Thyroid gland (tissue), 4 donors: ENCODE measurements at regions not wholly inside any gene's neighbourhood (a gene's known extent, or its start where the extent isn't known, plus 50 kb on each side); places are given as distances from the start of the nearest gene placed in this dataset.

ENCODE experiments used
- DNase-seq, 2 donors: peaks; one replicate each; pipeline ENCODE4 v3.0.0-alpha.2; 2019
- H3K27ac ChIP-seq, 3 donors: fragments of 200-600 bp; sonication (generic); 1 replicate in 2 of 3; 2 replicates in 1 of 3; pipeline ENCODE4 v1.5.1; 2016 to 2019; ENCODE audit warnings: mild to moderate bottlenecking in 1 of 3, moderate library complexity in 1 of 3
- H3K27me3 ChIP-seq: fragments of 200-600 bp; sonication (generic); one replicate; pipeline ENCODE4 v1.5.1; 2019
- H3K36me3 ChIP-seq, 2 donors: fragments of 200-600 bp; sonication (generic); one replicate each; pipeline ENCODE4 v1.5.1; 2016 to 2019
- H3K4me1 ChIP-seq, 2 donors: fragments of 200-600 bp; sonication (generic); one replicate each; pipeline ENCODE4 v1.5.1; 2017 to 2019
- H3K4me3 ChIP-seq, 3 donors: fragments of 200-600 bp; sonication (generic); replicated peaks in 1 of 3; 1 replicate in 2 of 3; 2 replicates in 1 of 3; pipeline ENCODE4 v1.5.1; 2016; ENCODE audit warnings: mild to moderate bottlenecking in 1 of 3
- H3K9me3 ChIP-seq: fragments of 200-600 bp; sonication (generic); one replicate; pipeline ENCODE4 v1.5.1; 2017
- CTCF ChIP-seq, 6 experiments: fragments of 200-600 bp in 3 of 6; fragments of 450-650 bp in 3 of 6; sonication (generic) in 3 of 6; IDR thresholded peaks; one replicate each; pipeline ENCODE4 v1.5.1; 2016 to 2019; ENCODE audit warnings: antibody characterized with exemption in 6 of 6, mild to moderate bottlenecking in 2 of 6, inconsistent platforms in 1 of 6, moderate library complexity in 1 of 6
- POLR2A ChIP-seq, 2 donors: fragments of 450-650 bp; IDR thresholded peaks; one replicate each; pipeline ENCODE4 v1.6.1; 2017; ENCODE audit warnings: antibody characterized with exemption in 2 of 2, mild to moderate bottlenecking in 2 of 2, moderate library complexity in 1 of 2
- WGBS, 2 donors: methylation state at CpG; one replicate each; pipeline ENCODE4 v1.1.5; 2017; 5-methylcytosine and 5-hydroxymethylcytosine counted together
- intact Hi-C: fragments of 100-400 bp; cut with DNase I; formaldehyde crosslinking; loops from one replicate; pipeline ENCODE4 v1.15.1; 2023

GRCh38 chr15:23846218-23846617 lies 159.1 kb upstream of the NDN start:
- Histone ChIP-seq H3K9me3 (no peaks in the 10 kb centered on the region), H3K4me1 (no peaks in the 10 kb centered on the region), H3K4me3 (no peak overlapping the region), H3K27ac (no peak overlapping the region), H3K27me3 (no peaks in the 10 kb centered on the region), H3K36me3 (no peaks in the 10 kb centered on the region)
- intact Hi-C loops = no loop called here
- TF ChIP-seq POLR2A (IDR thresholded peaks at IDR 0.05) (no peak), CTCF (IDR thresholded peaks at IDR 0.05) (no peak)
- WGBS, 2 donors = 39 to 40% methylated on average over 3 of the region's 3 CpGs
- no peak for DNase-seq

- Histone ChIP-seq H3K27ac (no peak overlapping the region), H3K36me3 (no peaks in the 10 kb centered on the region), H3K9me3 (no peaks in the 10 kb centered on the region), H3K4me3 (no peak overlapping the region), H3K4me1 (no peaks in the 10 kb centered on the region), H3K27me3 (no peaks in the 10 kb centered on the region)
- TF ChIP-seq POLR2A (IDR thresholded peaks at IDR 0.05) = no peak
- no peak for TF ChIP-seq CTCF (IDR thresholded peaks at IDR 0.05)
- intact Hi-C loops = loop anchor here (5.0 kb wide), 1 partner anchor 198 kb away; no protein-coding TSS in a partner anchor
- no peak for DNase-seq
- 69% methylated on average over 6 of the region's 6 CpGs for WGBS, 2 donors
These were observed 163.6 kb upstream of the NDN start for GRCh38 chr15:23850666-23851065.

- Histone ChIP-seq H3K27ac (no peak overlapping the region), H3K27me3 (no peaks in the 10 kb centered on the region), H3K9me3 (no peaks in the 10 kb centered on the region), H3K4me1 (no peaks in the 10 kb centered on the region), H3K36me3 (no peaks in the 10 kb centered on the region), H3K4me3 (no peak overlapping the region)
- intact Hi-C loops = loop anchor here (5.0 kb wide), 1 partner anchor 200 kb away; no protein-coding TSS in a partner anchor
- TF ChIP-seq CTCF (IDR thresholded peaks at IDR 0.05) = no peak
- no peak for TF ChIP-seq POLR2A (IDR thresholded peaks at IDR 0.05)
- DNase-seq = no peak
- 46 to 53% methylated on average over 2 of the region's 2 CpGs for WGBS, 2 donors
These were observed 164.8 kb upstream of the NDN start for GRCh38 chr15:23851921-23852320.

GRCh38 chr15:23853286-23853685 lies 166.2 kb upstream of the NDN start:
- no peak for DNase-seq
- H3K27me3 ChIP-seq = no peaks in the 10 kb centered on the region
- H3K36me3 ChIP-seq = no peaks in the 10 kb centered on the region
- TF ChIP-seq POLR2A (IDR thresholded peaks at IDR 0.05) (no peak), CTCF (IDR thresholded peaks at IDR 0.05) (no peak)
- no peaks in the 10 kb centered on the region for H3K9me3 ChIP-seq
- H3K4me1 ChIP-seq = no peaks in the 10 kb centered on the region
- intact Hi-C loops = loop anchor here (5.0 kb wide), 1 partner anchor 201 kb away; no protein-coding TSS in a partner anchor
- no peak overlapping the region for H3K4me3 ChIP-seq
- H3K27ac ChIP-seq = no peak overlapping the region
- 71 to 73% methylated on average over 1 of the region's 1 CpG for WGBS, 2 donors

GRCh38 chr15:23854203-23854911 lies 167.3 kb upstream of the NDN start:
- intact Hi-C loops = loop anchor here (5.0 kb wide), 1 partner anchor 202 kb away; no protein-coding TSS in a partner anchor

More at GRCh38 chr15:23854203-23854911, 167.3 kb upstream of the NDN start:
- Histone ChIP-seq H3K4me1 (no peaks in the 10 kb centered on the region), H3K36me3 (no peaks in the 10 kb centered on the region), H3K9me3 (no peaks in the 10 kb centered on the region), H3K27me3 (no peaks in the 10 kb centered on the region), H3K4me3 (no peak overlapping the region), H3K27ac (no peak overlapping the region)
- no peak for TF ChIP-seq CTCF (IDR thresholded peaks at IDR 0.05)
- no peak for TF ChIP-seq POLR2A (IDR thresholded peaks at IDR 0.05)
- DNase-seq = no peak
- 52 to 55% methylated on average over 5 of the region's 5 CpGs for WGBS, 2 donors
